ENCODE measurements at regions not wholly inside any gene's neighbourhood (a gene's known extent, or its start where the extent isn't known, plus 50 kb on each side); places are given as distances from the start of the nearest gene placed in this dataset.

GRCh38 chr2:122191331-122191730 is 435.9 kb downstream of the TSN start:
- TF ChIP-seq CTCF (IDR thresholded peaks at IDR 0.05) (no peak), EZH2 (IDR thresholded peaks at IDR 0.05; ENCODE audit: borderline replicate concordance, insufficient read depth, low read depth, low read length, poor library complexity, severe bottlenecking) (no peak)
